Neural crest cell (in vitro differentiated cells): ENCODE measurements at regions not wholly inside any gene's neighbourhood (a gene's known extent, or its start where the extent isn't known, plus 50 kb on each side); places are given as distances from the start of the nearest gene placed in this dataset.
A peak's percentile ranks its signal among the peaks of the same experiment; 100 is the strongest.

Experiments
- DNase-seq: peaks from one replicate; pipeline ENCODE4 v3.0.0; 2021; ENCODE audit warnings: low read depth, mixed read lengths, low spot score
- H3K27ac Mint-ChIP-seq: one replicate; pipeline ENCODE4 v1.8.0; 2021; ENCODE audit warnings: mild to moderate bottlenecking, mixed read lengths; ENCODE audit not compliant: unreplicated experiment
- H3K27me3 Mint-ChIP-seq: 2 replicates; pipeline ENCODE4 v1.8.0; 2021; ENCODE audit warnings: low read depth, mild to moderate bottlenecking, mixed read lengths
- H3K36me3 Mint-ChIP-seq: 2 replicates; pipeline ENCODE4 v1.8.0; 2021; ENCODE audit warnings: low read depth, mild to moderate bottlenecking, mixed read lengths
- H3K4me1 Mint-ChIP-seq: 2 replicates; pipeline ENCODE4 v1.8.0; 2021; ENCODE audit warnings: mixed read lengths
- H3K4me3 Mint-ChIP-seq: one replicate; pipeline ENCODE4 v1.8.0; 2021; ENCODE audit warnings: mild to moderate bottlenecking, mixed read lengths
- H3K9me3 Mint-ChIP-seq: 2 replicates; pipeline ENCODE4 v1.8.0; 2021; ENCODE audit warnings: mixed read lengths
- CTCF ChIP-seq: fragments of 200-600 bp; sonication (generic); conservative IDR thresholded peaks from 2 replicates; pipeline ENCODE4 v1.5.0; 2021; ENCODE audit warnings: antibody characterized with exemption, mild to moderate bottlenecking

DNA sequence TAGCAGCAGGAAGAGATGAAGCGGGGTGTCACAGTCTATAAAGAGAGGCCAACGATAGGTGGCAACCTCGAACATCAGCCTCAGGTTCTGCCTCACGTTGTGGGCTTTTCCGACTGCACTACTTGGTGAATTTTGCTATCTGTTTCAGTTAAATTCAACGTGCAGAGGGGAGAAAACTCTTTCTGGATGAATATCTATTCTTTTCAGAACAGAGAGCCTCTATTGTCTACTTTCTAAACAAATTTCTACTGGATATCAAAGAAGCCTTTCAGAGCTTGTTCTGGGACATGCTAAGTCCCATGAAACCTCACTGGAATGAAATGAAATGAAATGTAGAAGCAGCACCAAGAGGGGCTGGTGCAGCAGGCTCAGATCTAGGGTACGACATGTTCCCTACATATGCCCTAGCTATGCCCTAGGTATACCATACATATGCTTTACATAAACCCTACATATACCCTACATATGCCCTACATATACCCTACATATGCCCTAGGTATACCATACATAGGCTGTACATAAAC, 116.5 kb upstream of the TRIM2 start:
- Mint-ChIP-seq H3K27ac (peak overlapping the region; percentile 1), H3K4me1 (peaks cover 64% of the 10 kb centered on the region), H3K4me3 (no peak overlapping the region), H3K36me3 (no peaks in the 10 kb centered on the region), H3K9me3 (peaks cover 2% of the 10 kb centered on the region), H3K27me3 (no peaks in the 10 kb centered on the region)
- no peak for DNase-seq
- TF ChIP-seq CTCF: no peak

- H3K9me3 Mint-ChIP-seq: peaks cover 2% of the 10 kb centered on the region
- H3K4me3 Mint-ChIP-seq: no peak overlapping the region
- no peak overlapping the region for H3K27ac Mint-ChIP-seq
- peaks cover 59% of the 10 kb centered on the region for H3K4me1 Mint-ChIP-seq
- TF ChIP-seq CTCF: no peak
- DNase-seq: no peak
- H3K27me3 Mint-ChIP-seq: no peaks in the 10 kb centered on the region
- no peaks in the 10 kb centered on the region for H3K36me3 Mint-ChIP-seq
These were observed 114.5 kb upstream of the TRIM2 start for GRCh38 chr4:153089742-153090141.

GRCh38 chr4:153090181-153090580, 114.1 kb upstream of the TRIM2 start:
- peaks cover 55% of the 10 kb centered on the region for H3K4me1 Mint-ChIP-seq
- H3K27ac Mint-ChIP-seq: peak overlapping the region; percentile 51
- DNase-seq: no peak
- no peaks in the 10 kb centered on the region for H3K27me3 Mint-ChIP-seq
- H3K4me3 Mint-ChIP-seq: no peak overlapping the region
- no peaks in the 10 kb centered on the region for H3K36me3 Mint-ChIP-seq
- H3K9me3 Mint-ChIP-seq: peaks cover 2% of the 10 kb centered on the region
- no peak for TF ChIP-seq CTCF

- Mint-ChIP-seq H3K27ac (no peak overlapping the region), H3K4me1 (peaks cover 49% of the 10 kb centered on the region), H3K9me3 (no peaks in the 10 kb centered on the region), H3K4me3 (no peak overlapping the region), H3K36me3 (no peaks in the 10 kb centered on the region), H3K27me3 (no peaks in the 10 kb centered on the region)
- no peak for DNase-seq
- no peak for TF ChIP-seq CTCF
These were observed 113.4 kb upstream of the TRIM2 start for GRCh38 chr4:153090670-153091385.

DNA sequence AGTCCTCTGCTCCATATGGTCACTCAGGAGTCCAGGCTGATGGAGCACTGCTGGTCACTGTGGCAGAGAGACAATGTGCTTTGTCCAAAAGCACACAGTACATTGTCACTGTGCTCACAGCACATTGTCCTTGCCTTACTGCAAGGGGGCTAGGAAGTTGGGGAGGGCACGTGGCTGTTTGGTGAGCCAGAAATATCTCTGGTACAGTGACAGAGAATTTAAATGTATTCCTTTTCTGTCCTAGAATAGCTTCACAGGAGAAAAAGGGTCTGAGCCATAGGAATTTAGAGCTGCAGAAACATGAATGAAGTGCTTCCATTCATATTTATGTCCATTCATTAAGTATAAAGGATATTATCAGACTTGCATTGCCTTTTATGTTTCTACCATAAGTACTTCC, 110.8 kb upstream of the TRIM2 start:
- H3K36me3 Mint-ChIP-seq: no peaks in the 10 kb centered on the region
- H3K4me1 Mint-ChIP-seq: peaks cover 36% of the 10 kb centered on the region
- no peak overlapping the region for H3K27ac Mint-ChIP-seq

More for the DNA sequence above, 110.8 kb upstream of the TRIM2 start:
- Mint-ChIP-seq H3K4me3 (no peak overlapping the region), H3K9me3 (no peaks in the 10 kb centered on the region), H3K27me3 (no peaks in the 10 kb centered on the region)
- TF ChIP-seq CTCF: no peak
- no peak for DNase-seq
